Stomach (tissue), 4 donors: ENCODE measurements at regions not wholly inside any gene's neighbourhood (a gene's known extent, or its start where the extent isn't known, plus 50 kb on each side); places are given as distances from the start of the nearest gene placed in this dataset.

Source experiments
- POLR2A ChIP-seq, 4 donors: fragments of 450-650 bp; IDR thresholded peaks; one replicate each; pipeline ENCODE4 v1.6.1; 2016; ENCODE audit warnings: antibody characterized with exemption in 4 of 4, control low read depth in 2 of 4, mild to moderate bottlenecking in 1 of 4, moderate library complexity in 1 of 4
- POLR2AphosphoS5 ChIP-seq, 3 donors: sonication (generic); formaldehyde crosslinking; IDR thresholded peaks; one replicate each; pipeline ENCODE4 v1.6.1; 2016; ENCODE audit warnings: antibody characterized with exemption in 3 of 3
- TF ChIP-seq, protein P1 (sequence below), 7 experiments: fragments of 450-650 bp in 4 of 7; fragments of 200-600 bp in 3 of 7; sonication (generic) in 3 of 7; IDR thresholded peaks; one replicate each; pipeline ENCODE4 v1.5.1; 2016 to 2019; ENCODE audit warnings: antibody characterized with exemption in 7 of 7, control low read depth in 2 of 7, mild to moderate bottlenecking in 1 of 7

GRCh38 chr5:178790371-178790770, 59.9 kb upstream of the ZNF354A start:
- TF ChIP-seq, protein P1, sequence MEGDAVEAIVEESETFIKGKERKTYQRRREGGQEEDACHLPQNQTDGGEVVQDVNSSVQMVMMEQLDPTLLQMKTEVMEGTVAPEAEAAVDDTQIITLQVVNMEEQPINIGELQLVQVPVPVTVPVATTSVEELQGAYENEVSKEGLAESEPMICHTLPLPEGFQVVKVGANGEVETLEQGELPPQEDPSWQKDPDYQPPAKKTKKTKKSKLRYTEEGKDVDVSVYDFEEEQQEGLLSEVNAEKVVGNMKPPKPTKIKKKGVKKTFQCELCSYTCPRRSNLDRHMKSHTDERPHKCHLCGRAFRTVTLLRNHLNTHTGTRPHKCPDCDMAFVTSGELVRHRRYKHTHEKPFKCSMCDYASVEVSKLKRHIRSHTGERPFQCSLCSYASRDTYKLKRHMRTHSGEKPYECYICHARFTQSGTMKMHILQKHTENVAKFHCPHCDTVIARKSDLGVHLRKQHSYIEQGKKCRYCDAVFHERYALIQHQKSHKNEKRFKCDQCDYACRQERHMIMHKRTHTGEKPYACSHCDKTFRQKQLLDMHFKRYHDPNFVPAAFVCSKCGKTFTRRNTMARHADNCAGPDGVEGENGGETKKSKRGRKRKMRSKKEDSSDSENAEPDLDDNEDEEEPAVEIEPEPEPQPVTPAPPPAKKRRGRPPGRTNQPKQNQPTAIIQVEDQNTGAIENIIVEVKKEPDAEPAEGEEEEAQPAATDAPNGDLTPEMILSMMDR (IDR thresholded peaks at IDR 0.05): no peak
- TF ChIP-seq POLR2A (IDR thresholded peaks at IDR 0.05) (no peak), POLR2AphosphoS5 (IDR thresholded peaks at IDR 0.05) (no peak)
